GM12865 (cell line): ENCODE measurements at regions not wholly inside any gene's neighbourhood (a gene's known extent, or its start where the extent isn't known, plus 50 kb on each side); places are given as distances from the start of the nearest gene placed in this dataset.
"Not testable (repeated sequence)": the region's sequence is repeated elsewhere in the genome, so short reads cannot be mapped to it uniquely, and the experiment has no call there.

ENCODE experiments used
- DNase-seq: peaks from one replicate; pipeline ENCODE4 v3.0.0; 2010; ENCODE audit warnings: low read depth
- H3K4me3 ChIP-seq: 2 replicates; pipeline ENCODE4 v1.5.1; 2011; ENCODE audit warnings: mild to moderate bottlenecking, low read depth, low read length, control low read depth
- TF ChIP-seq, protein P1 (sequence below): IDR thresholded peaks from 2 replicates; pipeline ENCODE4 v1.5.1; 2011; ENCODE audit warnings: low read length, control low read depth, low read depth, inconsistent platforms; ENCODE audit not compliant: insufficient read depth; ENCODE audit errors: missing control alignments

DNA sequence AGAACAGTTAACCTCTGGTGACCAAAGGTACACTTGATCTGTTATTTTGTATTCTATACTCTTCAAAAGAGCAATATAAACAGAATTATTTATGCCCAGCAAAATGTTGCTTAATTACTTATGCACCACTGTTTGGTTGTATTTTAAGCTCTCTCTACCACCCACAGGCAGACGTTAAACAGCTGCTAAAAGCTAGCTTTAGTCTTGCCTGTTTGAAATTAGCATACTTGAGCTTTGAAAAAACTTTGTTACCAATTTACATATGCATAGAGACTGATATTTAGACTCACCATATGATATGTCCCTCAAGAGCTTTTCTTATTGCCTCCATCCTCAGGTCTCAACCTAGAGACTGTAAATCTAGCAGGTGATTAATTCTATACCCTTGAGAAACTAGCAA is 426.9 kb downstream of the NR4A2 start:
- no peak for DNase-seq
- H3K4me3 ChIP-seq = no peak overlapping the region
- TF ChIP-seq, protein P1, sequence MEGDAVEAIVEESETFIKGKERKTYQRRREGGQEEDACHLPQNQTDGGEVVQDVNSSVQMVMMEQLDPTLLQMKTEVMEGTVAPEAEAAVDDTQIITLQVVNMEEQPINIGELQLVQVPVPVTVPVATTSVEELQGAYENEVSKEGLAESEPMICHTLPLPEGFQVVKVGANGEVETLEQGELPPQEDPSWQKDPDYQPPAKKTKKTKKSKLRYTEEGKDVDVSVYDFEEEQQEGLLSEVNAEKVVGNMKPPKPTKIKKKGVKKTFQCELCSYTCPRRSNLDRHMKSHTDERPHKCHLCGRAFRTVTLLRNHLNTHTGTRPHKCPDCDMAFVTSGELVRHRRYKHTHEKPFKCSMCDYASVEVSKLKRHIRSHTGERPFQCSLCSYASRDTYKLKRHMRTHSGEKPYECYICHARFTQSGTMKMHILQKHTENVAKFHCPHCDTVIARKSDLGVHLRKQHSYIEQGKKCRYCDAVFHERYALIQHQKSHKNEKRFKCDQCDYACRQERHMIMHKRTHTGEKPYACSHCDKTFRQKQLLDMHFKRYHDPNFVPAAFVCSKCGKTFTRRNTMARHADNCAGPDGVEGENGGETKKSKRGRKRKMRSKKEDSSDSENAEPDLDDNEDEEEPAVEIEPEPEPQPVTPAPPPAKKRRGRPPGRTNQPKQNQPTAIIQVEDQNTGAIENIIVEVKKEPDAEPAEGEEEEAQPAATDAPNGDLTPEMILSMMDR = no peak

DNA sequence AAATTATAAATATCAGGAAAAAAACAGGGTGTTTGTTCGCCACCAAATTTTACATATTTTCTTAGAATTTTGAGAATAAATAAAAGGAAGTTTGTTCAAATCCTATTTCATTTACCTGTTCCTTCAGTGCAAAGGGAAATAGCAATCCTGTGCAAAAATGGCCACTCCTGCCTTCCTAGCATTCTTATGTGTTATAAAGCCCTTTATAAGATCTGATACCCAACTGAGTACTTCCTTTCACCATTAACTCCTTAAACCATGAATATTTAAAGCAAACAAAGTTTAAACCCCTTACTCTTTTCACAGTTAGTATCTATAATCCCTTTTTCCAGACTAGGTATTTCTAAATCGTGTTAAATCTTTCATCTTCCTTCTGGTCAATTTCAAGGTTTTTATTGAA is 427.8 kb downstream of the NR4A2 start:
- H3K4me3 ChIP-seq = no peak overlapping the region
- no peak for DNase-seq
- TF ChIP-seq, protein P1 = no peak

- DNase-seq = no peak
- no peak overlapping the region for H3K4me3 ChIP-seq
- TF ChIP-seq, protein P1 = no peak
Observed at GRCh38 chr2:155902635-155903034, 429.9 kb downstream of the NR4A2 start.

DNA sequence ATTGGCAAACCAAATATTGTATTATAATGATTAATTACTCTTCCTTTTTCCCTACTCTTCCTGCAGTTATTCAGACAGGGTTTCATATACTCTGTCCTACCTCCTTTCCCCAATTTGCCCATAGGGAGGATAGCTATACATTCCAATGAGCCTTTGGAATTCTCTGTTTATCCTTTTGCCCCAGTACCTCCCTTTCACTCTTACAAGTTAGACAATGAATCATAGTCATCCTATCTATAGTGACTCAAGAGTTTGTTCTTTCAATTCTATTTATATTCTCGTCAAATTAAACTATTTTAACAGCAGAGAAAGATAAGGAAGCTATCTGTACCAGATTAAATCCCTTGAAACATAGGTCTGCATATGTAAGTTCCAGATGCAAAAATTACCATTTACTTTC is 437.5 kb downstream of the NR4A2 start:
- no peak overlapping the region for H3K4me3 ChIP-seq
- TF ChIP-seq, protein P1 = no peak
- no peak for DNase-seq

DNA sequence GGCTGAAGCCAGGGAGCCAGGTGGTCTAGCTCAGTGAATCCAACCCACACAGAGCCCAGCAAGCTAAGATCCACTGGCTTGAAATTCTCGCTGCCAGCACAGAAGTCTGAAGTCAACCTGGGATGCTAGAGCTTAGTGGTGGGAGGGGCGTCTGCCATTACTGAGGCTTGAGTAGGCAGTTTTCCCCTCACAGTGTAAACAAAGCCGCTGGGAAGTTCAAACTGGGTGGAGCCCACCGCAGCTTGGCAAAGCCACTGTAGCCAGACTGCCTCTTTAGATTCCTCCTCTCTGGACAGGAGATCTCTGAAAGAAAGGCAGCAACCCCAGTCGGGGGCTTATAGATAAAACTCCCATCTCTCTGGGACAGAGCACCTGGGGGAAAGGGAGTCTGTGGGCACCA is 452.1 kb downstream of the NR4A2 start:
- H3K4me3 ChIP-seq, DNase-seq: not testable (repeated sequence)

GRCh38 chr2:155879900-155880299 is 452.6 kb downstream of the NR4A2 start:
- not testable (repeated sequence) for H3K4me3 ChIP-seq, DNase-seq

DNA sequence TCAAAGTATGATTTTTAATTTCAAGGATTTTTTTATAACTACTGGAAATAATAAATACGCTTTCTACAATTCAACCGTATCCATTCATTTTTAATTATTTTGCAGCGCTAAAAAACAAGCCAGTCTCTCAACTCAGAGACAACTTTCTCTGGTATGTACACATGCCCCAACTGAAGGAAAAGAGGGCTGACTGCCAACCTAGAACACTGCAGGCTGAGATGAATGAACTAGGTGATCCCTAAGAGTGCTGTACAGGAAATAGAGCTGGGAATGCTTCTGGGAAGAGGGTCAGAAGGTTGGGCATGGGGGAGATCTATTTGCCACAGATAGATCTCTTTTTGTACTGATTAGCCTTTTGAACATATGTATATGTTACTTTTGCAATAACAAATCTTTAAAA is 460.1 kb downstream of the NR4A2 start:
- no peak overlapping the region for H3K4me3 ChIP-seq
- TF ChIP-seq, protein P1 = no peak
- DNase-seq = no peak

DNA sequence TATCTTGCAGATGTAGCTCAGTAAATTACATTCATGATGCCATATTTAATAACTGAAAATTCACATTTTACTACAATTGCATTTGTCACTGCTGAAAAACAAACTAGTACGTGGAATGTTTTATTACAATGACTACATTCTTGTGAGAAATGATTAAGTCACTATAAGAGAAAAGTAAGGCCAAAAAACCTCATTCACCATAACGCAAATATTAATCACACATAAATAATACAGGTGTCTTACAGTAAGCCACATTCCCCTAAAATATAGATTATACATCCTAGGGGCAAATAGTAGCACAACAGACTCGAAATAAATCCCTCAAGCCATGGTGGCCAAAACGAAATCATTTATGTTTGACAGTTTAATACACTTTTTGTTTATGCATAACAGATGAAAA is 460.6 kb downstream of the NR4A2 start:
- H3K4me3 ChIP-seq = no peak overlapping the region

More for the DNA sequence above, 460.6 kb downstream of the NR4A2 start:
- TF ChIP-seq, protein P1 = no peak
- no peak for DNase-seq
